ENCODE measurements at regions not wholly inside any gene's neighbourhood (a gene's known extent, or its start where the extent isn't known, plus 50 kb on each side); places are given as distances from the start of the nearest gene placed in this dataset.

DNA sequence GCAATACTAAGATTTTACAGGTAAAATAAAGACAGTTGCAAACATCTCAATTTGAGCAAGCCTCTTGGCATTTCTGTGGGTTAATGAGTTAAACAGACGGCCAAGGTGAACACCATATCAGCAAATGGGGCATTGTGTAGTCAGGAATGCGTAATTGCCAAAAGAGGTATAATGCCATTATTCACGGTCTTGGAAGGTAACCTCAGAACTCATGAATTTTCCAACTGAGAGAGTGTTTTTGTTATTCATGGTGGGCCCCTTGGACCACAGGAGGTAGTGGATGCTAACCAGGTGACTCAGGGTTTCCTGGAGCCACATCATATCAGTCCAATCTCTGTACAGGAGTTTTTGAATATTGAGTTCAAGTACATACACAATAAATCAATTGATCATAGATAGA, 368.0 kb upstream of the TECRL start:
- TF ChIP-seq, protein P1, sequence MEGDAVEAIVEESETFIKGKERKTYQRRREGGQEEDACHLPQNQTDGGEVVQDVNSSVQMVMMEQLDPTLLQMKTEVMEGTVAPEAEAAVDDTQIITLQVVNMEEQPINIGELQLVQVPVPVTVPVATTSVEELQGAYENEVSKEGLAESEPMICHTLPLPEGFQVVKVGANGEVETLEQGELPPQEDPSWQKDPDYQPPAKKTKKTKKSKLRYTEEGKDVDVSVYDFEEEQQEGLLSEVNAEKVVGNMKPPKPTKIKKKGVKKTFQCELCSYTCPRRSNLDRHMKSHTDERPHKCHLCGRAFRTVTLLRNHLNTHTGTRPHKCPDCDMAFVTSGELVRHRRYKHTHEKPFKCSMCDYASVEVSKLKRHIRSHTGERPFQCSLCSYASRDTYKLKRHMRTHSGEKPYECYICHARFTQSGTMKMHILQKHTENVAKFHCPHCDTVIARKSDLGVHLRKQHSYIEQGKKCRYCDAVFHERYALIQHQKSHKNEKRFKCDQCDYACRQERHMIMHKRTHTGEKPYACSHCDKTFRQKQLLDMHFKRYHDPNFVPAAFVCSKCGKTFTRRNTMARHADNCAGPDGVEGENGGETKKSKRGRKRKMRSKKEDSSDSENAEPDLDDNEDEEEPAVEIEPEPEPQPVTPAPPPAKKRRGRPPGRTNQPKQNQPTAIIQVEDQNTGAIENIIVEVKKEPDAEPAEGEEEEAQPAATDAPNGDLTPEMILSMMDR (IDR thresholded peaks at IDR 0.05) = no peak
- Histone ChIP-seq H3K9me3 (no peaks in the 10 kb centered on the region), H3K4me3 (no peak overlapping the region), H3K27me3 (replicated peaks; ENCODE audit: insufficient read depth) (no peaks in the 10 kb centered on the region), H3K4me1 (ENCODE audit: control insufficient read depth in 1 of 2, low read depth in 2 of 2) (peaks cover 0 to 6% of the 10 kb centered on the region in 2 donors), H3K27ac (no peak overlapping the region), H3K36me3 (no peaks in the 10 kb centered on the region)
- ATAC-seq (ENCODE audit: insufficient number of reproducible peaks, low FRiP score, low read depth) (no peak), DNase-seq (ENCODE audit: low spot score) (no peak)

DNA sequence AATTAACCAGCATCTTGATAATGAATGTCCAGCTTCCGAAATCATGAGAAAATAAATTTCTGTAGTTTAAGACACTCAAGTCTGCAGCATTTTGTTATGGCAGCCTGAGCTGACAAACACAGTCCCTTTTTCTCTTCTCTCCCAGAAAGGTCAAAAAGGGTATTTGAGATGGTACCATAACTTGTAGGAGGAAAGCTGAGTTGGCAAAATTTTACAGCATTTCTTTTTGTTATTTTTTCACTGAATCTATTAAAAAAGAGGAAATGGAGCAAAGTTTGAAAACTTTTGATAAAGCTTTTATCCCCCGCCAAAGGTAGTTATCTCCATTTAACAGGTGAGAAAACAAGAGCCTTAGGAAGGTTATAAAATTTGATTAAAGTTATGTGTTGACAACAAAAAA, 367.6 kb upstream of the TECRL start:
- no peaks in the 10 kb centered on the region for H3K27me3 ChIP-seq (replicated peaks; ENCODE audit: insufficient read depth)
- H3K4me3 ChIP-seq = no peak overlapping the region
- ATAC-seq (ENCODE audit: insufficient number of reproducible peaks, low FRiP score, low read depth) = no peak
- no peaks in the 10 kb centered on the region for H3K9me3 ChIP-seq
- TF ChIP-seq, protein P1 (IDR thresholded peaks at IDR 0.05) = no peak
- DNase-seq (ENCODE audit: low spot score) = no peak
- H3K36me3 ChIP-seq = no peaks in the 10 kb centered on the region
- no peak overlapping the region for H3K27ac ChIP-seq
- peaks cover 0 to 1% of the 10 kb centered on the region in 2 donors for H3K4me1 ChIP-seq (ENCODE audit: control insufficient read depth in 1 of 2, low read depth in 2 of 2)

DNA sequence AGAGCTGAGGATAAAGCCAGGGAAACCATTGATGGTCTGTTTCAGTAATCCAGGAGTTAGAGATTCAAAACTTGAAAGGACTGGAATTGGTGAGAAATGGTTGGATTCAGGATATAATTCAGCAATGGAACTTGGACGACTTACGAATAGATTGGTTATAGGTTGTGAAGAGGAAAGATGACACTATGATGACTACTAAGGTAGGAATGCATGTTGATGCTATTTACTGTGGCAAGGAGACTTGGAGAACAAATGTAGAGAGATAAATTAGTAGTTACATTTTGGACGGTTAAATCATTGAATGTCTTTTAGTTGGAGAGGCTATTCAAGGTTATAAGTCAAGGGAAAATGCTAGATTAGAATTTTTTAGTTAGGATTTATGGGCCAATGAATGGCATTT, 365.4 kb upstream of the TECRL start:
- no peak for DNase-seq (ENCODE audit: low spot score)
- Histone ChIP-seq H3K36me3 (no peaks in the 10 kb centered on the region), H3K4me1 (ENCODE audit: control insufficient read depth in 1 of 2, low read depth in 2 of 2) (no peaks in the 10 kb centered on the region), H3K9me3 (no peaks in the 10 kb centered on the region), H3K4me3 (no peak overlapping the region), H3K27ac (no peak overlapping the region), H3K27me3 (replicated peaks; ENCODE audit: insufficient read depth) (no peaks in the 10 kb centered on the region)
- TF ChIP-seq, protein P1 (IDR thresholded peaks at IDR 0.05) = no peak
- no peak for ATAC-seq (ENCODE audit: insufficient number of reproducible peaks, low FRiP score, low read depth)

DNA sequence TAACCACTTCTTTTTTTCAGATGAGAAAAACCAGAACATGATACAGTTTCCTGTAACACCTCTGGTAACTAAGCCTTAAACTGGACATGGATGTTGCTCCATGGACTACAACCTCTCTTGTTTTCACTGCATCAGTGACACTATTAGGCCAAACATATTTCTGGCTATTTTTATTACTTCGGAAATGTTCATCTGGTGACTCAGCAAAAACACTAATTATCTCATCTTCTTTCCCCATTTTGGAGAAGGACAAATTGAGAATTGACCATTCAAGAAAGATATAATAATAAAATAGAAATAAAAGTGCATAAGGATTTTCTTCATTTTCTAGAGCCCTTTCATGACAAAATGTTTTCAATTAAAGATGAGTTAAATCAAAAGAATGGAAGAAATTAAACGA, 361.9 kb upstream of the TECRL start:
- TF ChIP-seq, protein P1 (IDR thresholded peaks at IDR 0.05) = no peak
- Histone ChIP-seq H3K27me3 (replicated peaks; ENCODE audit: insufficient read depth) (no peaks in the 10 kb centered on the region), H3K36me3 (no peaks in the 10 kb centered on the region), H3K9me3 (no peaks in the 10 kb centered on the region), H3K4me1 (ENCODE audit: control insufficient read depth in 1 of 2, low read depth in 2 of 2) (no peaks in the 10 kb centered on the region), H3K4me3 (no peak overlapping the region), H3K27ac (no peak overlapping the region)
- DNase-seq (ENCODE audit: low spot score) (no peak), ATAC-seq (ENCODE audit: insufficient number of reproducible peaks, low FRiP score, low read depth) (no peak)

DNA sequence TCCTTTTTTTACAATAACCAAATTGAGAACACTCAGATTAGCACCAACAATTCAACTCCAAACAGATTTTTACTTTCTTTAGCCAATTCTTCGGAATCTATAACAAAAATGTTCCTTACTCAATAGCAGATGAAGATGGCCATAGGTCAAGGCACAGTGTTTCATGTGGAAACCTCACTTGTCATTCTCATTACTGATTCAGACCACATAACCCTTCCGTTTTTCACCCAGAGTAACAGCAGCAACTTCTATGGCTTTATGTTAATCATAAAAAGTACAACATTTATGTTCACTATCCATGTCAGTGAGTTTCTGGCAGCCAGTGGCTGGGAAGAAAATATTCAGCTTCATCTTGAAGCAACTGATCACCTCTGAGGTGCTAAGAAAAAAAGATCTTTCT, 358.3 kb upstream of the TECRL start:
- Histone ChIP-seq H3K9me3 (no peaks in the 10 kb centered on the region), H3K27ac (no peak overlapping the region), H3K4me3 (no peak overlapping the region), H3K36me3 (no peaks in the 10 kb centered on the region), H3K4me1 (ENCODE audit: control insufficient read depth in 1 of 2, low read depth in 2 of 2) (no peaks in the 10 kb centered on the region), H3K27me3 (replicated peaks; ENCODE audit: insufficient read depth) (no peaks in the 10 kb centered on the region)
- no peak for ATAC-seq (ENCODE audit: insufficient number of reproducible peaks, low FRiP score, low read depth)
- no peak for DNase-seq (ENCODE audit: low spot score)
- TF ChIP-seq, protein P1 (IDR thresholded peaks at IDR 0.05) = no peak

All from thoracic aorta (tissue), 2 donors.